HG03135 (cell line): ENCODE measurements at regions not wholly inside any gene's neighbourhood (a gene's known extent, or its start where the extent isn't known, plus 50 kb on each side); places are given as distances from the start of the nearest gene placed in this dataset.

ENCODE experiments used
- ATAC-seq: cut with Tn5 transposase; IDR thresholded peaks from one replicate; pipeline ENCODE4 v1.9.1; 2021; ENCODE audit warnings: mild to moderate bottlenecking, moderate library complexity; ENCODE audit not compliant: unreplicated experiment

DNA sequence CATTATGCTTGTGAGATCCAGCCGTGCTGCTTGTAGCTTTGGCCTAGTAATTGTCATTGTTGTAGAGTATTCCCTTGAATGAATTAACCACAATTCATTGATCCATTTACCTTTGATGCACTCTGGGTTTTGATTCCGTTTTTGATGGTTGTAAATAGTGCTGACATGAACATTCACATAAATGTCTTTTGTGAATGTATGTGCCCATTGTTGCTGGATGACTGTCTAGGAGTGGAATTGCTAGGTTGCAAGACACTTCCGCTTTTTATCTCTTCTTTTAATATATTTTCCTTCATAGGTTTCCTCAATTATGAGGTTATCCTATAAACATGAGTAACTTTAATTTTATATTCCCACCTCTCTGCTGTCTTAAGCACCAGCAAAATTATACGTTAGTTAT, 104.8 kb upstream of the CCDC68 start:
- no peak for ATAC-seq

DNA sequence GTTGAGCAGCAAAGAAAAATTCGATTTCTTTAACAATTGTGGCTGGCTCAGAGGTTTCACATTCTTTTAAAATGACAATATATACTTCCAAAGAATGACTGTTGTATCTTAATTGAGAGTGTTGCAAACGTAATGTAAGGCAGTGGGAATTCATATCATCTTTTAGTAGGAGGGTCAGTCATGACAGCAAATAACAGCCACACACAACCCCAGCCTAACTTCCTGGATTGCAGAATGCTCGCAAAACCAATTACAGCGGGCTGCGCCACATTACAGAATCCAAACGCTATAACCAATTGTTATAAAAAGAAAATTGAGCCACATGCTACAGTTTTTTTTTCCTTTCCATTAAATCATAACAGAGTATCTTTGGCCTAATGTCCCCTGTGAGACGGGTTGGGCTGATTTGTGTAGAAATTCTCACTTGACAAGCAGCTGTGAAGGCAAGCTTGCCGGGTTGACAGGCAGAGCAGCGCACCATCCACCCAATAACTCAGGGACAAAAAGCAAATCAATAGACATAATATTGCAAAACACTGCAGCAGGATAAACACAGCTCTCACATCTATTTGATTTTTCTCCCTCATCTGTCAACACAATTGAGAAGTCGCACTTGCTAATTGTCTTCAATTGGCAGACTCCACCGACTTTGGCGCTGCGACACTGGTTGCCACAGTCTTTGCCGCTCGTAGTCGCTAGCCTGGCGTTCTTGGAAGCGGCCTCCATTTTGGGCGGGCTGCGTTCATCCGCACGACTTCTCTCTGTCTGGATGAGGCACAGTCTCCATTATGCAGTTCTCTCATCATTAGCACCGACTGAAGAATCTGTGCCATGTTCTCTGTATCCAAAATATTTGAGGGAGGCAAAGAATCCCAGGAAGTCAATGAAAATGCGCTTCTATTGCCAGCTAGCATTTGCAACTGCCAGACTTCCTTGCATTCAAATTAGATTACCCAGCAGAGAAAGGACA, 95.0 kb upstream of the CCDC68 start:
- no peak for ATAC-seq

GRCh38 chr18:55048892-55049291, 89.6 kb upstream of the CCDC68 start:
- ATAC-seq: no peak

DNA sequence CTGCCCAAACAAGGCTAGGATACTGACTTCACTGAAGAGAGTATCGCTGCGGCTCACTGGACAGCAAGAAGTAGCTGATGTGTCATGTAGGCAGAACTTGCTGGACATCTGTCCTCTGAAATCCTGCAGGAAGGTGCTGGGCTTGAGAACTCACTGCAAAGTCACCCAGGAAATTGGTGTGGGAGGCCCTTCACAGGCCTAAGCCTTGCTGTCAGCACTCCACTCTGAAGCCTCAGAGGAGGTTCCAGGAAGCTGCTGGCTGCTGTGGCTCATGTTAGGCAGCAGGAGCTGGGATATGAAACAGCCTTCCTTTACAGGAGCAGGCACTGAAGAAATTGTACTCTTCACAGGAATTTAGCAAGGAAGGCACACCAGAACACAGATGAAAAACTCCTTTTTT, 88.3 kb upstream of the CCDC68 start:
- ATAC-seq: no peak

GRCh38 chr18:55041366-55041765, 82.1 kb upstream of the CCDC68 start:
- ATAC-seq: no peak

DNA sequence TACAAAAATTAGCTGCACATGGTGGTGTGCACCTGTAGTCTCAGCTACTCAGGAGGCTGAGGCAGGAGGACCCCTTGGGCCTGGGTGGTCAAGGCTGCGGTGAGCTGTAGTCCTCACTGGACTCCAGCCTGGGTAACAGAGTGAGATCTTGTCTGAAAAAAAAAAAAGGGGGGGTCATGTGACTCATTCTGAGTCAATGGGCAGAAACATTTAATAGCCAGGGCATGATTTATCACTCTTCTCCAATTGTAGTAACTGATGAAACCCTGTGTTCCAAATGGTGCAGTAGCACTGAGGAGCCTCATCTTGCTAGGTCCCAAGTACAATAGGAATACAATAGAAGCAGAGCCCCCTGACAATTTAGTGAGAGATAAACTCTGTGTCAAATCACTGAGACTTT, 78.9 kb upstream of the CCDC68 start:
- ATAC-seq: no peak

- no peak for ATAC-seq
These were observed 75.5 kb upstream of the CCDC68 start for GRCh38 chr18:55034742-55035141.

GRCh38 chr18:55031979-55032378, 72.7 kb upstream of the CCDC68 start:
- no peak for ATAC-seq

DNA sequence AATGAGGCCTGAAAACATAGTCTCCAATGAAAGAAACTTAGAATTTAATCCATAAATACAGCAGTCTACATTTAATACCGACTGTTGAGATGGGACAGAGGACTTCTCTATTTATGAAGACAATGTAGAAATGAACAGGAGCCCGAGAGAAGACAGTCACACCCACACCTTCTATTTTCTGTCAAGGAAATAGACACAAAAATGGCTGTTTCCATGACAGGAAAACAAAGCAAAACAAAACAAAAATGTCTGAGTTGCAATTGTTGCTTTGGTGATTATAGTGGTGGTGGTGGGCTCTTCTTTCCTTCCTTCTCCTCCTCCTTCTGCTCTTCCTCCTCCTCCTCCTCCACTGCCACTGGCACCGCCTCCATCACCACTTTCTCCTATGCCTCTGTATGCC, 72.3 kb upstream of the CCDC68 start:
- no peak for ATAC-seq

GRCh38 chr18:55031164-55031563, 71.9 kb upstream of the CCDC68 start:
- ATAC-seq: no peak

- no peak for ATAC-seq
These were observed 65.3 kb upstream of the CCDC68 start for GRCh38 chr18:55024564-55024963.

GRCh38 chr18:55018602-55019001, 59.3 kb upstream of the CCDC68 start:
- no peak for ATAC-seq

- ATAC-seq: no peak
These were observed 54.8 kb upstream of the CCDC68 start for GRCh38 chr18:55014095-55014494.

GRCh38 chr18:55013685-55014084, 54.4 kb upstream of the CCDC68 start:
- no peak for ATAC-seq

DNA sequence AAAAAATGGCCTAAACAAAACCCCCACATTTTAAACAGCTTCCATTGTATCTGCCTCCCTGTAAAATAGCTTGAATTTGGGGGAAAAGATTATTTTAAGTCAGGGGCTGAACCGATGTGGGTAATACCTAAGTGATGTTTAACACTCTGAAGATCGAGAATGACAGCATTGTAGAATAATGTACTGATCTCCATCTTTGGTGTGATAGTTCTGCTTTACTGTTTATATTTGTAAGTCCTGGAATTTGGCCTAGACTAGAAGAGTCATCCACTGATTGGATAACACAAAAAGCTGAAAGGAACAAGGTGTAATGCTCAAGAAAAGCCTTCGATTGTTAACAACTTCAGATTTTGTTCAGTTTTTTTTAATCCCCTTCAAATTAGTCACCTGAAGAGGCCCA, 53.8 kb upstream of the CCDC68 start:
- no peak for ATAC-seq

DNA sequence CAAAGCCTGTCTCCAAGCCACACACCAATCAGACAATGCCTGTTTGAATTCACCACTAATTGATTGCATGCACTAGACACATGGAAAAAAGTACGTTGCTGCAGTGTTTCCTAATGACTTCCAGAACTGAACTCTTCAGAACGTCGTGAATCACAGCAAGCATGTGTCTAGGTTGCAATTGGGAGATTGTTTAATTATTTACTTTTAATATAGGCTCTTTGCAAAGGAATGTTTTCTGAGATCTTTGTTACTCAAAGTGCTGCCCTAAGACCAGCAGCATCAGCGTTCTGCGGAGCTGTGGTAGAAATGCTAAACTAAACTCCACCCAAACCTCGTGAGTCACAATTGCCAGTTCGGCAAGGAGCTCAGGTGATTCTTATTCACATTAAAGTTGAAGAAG, 52.7 kb upstream of the CCDC68 start:
- ATAC-seq: no peak
